GM21528 (cell line): ENCODE measurements at regions not wholly inside any gene's neighbourhood (a gene's known extent, or its start where the extent isn't known, plus 50 kb on each side); places are given as distances from the start of the nearest gene placed in this dataset.
"Not testable (repeated sequence)": the region's sequence is repeated elsewhere in the genome, so short reads cannot be mapped to it uniquely, and the experiment has no call there.

Experiments used
- ATAC-seq: cut with Tn5 transposase; IDR thresholded peaks from one replicate; pipeline ENCODE4 v1.9.1; 2021; ENCODE audit warnings: mild to moderate bottlenecking, moderate library complexity; ENCODE audit not compliant: unreplicated experiment, low FRiP score

- ATAC-seq = not testable (repeated sequence)
These were observed 297.1 kb downstream of the SIPA1L2 start for GRCh38 chr1:232332710-232333418.

DNA sequence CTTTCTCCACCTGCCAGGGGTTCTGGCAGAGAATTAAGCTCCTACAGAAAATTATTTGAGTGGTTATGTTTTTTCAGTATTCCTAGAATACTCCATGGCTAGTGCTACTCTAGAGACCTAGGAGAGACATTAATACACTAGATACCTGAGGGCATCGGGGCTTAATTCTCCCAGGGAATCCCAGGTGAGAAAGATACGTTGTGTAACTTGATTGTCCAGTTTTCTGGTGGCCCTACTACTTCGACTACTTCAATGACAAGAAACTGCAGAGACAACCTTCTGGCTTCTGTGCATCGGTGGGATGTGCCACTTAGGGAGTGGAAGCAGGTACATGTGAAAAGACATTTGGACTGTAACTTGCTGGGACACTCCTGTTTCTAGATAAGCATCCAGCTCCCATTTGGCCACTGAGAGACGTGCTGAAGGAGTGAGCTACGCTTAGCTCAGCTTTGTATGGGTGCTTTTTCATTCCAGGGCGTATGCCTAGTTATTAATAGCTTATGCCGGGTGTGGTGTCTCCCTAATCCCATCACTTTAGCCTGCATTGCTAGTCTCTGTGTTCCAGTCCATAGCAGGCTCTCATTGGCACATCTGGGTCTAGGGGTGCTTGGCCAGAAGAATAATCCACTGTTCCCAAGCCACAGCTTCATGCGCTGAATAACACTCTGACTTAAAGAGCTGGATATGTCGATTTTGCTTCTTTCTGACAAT lies 300.7 kb downstream of the SIPA1L2 start:
- no peak for ATAC-seq

- no peak for ATAC-seq
These were observed 301.3 kb downstream of the SIPA1L2 start for GRCh38 chr1:232328486-232329102.

GRCh38 chr1:232327899-232328298 lies 302.0 kb downstream of the SIPA1L2 start:
- ATAC-seq = no peak

- ATAC-seq = no peak
These were observed 302.7 kb downstream of the SIPA1L2 start for GRCh38 chr1:232327269-232327668.

DNA sequence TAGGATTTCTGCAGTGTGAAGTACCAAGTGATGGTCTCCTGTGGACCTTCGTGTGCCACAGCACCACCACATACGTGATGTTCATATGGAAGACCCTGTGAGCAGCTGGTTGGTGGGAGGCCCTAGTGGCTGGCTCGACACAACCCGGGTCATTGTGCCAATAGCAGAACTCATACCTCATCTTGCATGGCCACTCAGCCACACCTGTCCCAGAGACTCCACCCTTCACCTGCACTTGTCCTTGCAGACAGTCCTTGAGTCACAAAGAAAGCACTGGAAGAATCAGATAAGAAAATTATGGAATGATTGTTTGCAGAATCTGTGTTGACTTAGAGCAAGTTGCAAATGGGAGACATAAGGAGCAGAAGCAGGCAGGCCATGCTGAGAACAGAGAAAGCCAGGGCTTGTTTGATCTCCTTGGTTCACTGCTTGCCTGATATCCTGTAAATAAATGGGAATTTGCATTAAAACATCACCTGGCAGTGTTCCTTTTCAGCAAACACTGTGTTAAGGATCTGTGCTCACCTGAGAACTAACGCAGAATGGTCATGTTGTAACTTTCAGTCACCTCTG lies 307.7 kb downstream of the SIPA1L2 start:
- no peak for ATAC-seq

GRCh38 chr1:232319518-232320210 lies 310.3 kb downstream of the SIPA1L2 start:
- no peak for ATAC-seq

- ATAC-seq = no peak
These were observed 310.9 kb downstream of the SIPA1L2 start for GRCh38 chr1:232319072-232319471.

GRCh38 chr1:232318143-232318542 lies 311.8 kb downstream of the SIPA1L2 start:
- ATAC-seq = no peak

- ATAC-seq = no peak
These were observed 312.6 kb downstream of the SIPA1L2 start for GRCh38 chr1:232317350-232317749.

DNA sequence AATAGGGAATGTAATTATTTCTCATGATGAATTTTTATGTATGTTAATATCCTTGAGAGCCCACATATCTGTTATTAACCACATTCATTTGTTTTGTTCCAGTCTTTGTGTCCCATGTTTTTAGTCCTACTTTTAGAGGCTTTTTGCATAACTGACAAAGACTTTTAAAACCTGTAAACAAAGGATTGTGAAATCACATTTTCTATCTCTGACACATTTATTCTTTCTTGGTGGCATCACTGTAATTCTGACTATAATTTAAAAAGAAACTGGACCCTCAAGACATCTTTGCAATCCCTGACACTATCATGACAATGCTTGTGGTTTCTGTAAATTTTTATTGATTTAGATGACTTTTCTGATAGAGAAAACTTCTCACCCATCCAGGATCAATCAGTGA lies 313.1 kb downstream of the SIPA1L2 start:
- no peak for ATAC-seq

DNA sequence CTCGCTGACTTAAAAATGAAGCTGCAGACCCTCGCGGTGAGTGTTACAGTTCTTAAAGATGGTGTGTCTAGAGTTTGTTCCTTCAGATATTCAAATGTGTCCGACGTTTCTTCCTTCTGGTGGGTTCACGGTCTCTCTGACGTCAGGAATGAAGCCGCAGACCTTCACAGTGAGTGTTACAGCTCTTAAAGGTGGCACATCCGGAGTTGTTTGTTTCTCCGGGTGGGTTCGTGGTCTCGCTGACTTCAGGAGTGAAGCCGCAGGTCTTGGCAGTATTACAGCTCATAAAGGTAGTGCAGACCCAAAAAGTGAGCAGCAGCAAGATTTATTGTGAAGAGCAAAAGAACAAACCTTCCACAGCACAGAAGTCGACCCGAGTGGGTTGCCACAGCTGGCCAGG lies 316.1 kb downstream of the SIPA1L2 start:
- ATAC-seq = not testable (repeated sequence)

DNA sequence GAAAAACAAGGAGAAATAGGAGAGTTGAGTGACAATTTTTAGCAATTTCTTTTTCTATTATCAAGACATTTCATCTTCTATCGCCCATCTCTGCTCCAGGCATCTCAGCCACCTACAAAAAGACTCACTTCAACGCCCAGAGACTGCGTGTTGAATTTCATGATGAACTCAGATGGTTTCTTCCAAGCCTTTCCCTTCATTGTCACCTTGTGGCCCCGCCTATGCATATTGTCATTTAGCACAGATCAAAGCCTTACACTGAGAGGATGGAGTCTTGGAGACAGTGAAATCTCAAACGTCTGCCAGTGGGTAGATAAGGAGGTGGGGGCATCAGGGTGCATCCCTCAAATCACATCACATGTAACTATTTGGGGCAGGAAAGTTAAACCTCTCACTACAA lies 319.4 kb downstream of the SIPA1L2 start:
- ATAC-seq = no peak

DNA sequence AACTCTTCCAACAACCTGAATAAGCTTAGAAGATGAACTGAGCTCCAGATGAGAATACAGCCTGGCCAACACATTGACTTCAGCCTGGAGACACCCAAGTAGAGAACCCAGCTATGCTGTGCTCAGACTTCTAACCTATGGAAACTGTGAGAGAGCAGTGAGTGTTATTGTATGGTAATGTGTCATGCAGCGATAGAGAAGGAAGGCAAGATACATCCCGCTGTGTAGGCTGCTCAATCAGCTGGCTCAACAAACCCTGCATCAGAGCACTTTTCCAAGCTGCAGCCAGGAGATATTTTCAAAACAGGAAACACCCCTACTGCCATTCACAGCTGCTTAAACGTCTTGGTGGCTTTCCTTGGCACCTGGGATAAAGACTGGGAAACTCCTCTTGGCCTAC lies 321.3 kb downstream of the SIPA1L2 start:
- no peak for ATAC-seq

- ATAC-seq = no peak
These were observed 322.5 kb downstream of the SIPA1L2 start for GRCh38 chr1:232307296-232308017.

- ATAC-seq = no peak
These were observed 323.5 kb downstream of the SIPA1L2 start for GRCh38 chr1:232306269-232306961.

- no peak for ATAC-seq
These were observed 324.9 kb downstream of the SIPA1L2 start for GRCh38 chr1:232305050-232305449.

DNA sequence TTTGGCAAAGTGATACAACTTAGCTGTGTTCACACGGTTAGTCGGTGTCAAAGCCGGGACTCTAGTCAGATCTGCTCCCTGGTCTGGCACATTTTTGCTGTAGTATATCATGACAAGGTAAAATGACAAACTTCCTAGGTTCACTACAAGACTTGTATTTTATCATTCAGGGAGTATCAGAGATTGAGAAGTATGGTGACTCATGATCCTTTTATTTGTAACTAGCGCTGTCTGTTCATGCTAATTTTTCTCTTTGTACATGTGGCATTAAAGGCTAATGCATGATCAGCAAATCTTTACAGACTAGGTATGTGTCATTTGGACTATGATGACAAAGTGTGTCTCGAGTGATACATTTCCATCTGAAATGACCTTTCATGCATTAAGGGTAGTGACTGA lies 326.7 kb downstream of the SIPA1L2 start:
- no peak for ATAC-seq

DNA sequence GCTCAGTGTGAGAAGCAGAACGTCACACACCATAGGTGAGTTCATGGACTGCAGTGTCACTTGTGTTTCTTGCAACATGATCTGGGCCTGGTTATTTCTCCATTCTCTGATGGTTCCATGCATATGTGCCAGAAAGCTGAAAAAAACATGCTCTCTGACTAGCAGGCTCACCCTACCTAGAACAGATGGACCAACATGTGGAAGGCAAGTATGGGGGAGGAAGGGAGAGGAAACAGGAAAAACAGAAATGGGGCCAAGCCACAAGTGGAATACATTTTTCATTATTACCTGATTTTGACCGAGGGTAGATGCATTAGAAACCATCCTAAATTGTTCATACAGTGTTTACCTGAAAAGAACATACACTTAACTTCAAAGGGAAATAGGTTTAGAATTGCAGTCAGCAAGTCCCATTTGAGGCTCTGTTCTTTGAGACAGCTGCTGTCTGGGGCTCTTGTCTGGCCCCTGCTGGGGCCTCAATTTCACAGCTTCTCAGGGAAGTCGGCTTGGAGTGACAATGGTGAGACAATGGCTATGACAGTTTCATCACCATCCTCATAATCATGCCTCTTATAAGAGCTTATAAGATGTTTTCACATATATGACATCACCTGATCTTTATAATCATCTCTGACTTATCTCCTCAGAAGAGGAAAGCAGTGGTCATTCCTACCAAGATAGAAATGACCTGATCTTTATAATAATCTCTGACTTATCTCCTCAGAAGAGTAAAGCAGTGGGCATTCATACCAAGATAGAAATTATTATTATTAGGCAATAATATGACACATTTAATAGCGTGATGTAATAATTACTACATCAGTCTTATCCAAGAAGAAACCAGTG lies 327.3 kb downstream of the SIPA1L2 start:
- no peak for ATAC-seq
